Limb (tissue), 2 donors: ENCODE measurements at regions not wholly inside any gene's neighbourhood (a gene's known extent, or its start where the extent isn't known, plus 50 kb on each side); places are given as distances from the start of the nearest gene placed in this dataset.

Experiments used
- DNase-seq, 2 donors: peaks; one replicate each; pipeline ENCODE4 v3.0.0-alpha.2; 2016; ENCODE audit errors: extremely low spot score in 2 of 2

GRCh38 chr5:105945203-105945972 is 1725.3 kb downstream of the EFNA5 start:
- DNase-seq = no peak

GRCh38 chr5:105940181-105940580 is 1730.6 kb downstream of the EFNA5 start:
- no peak for DNase-seq

GRCh38 chr5:105934171-105934570 is 1736.6 kb downstream of the EFNA5 start:
- DNase-seq = no peak

GRCh38 chr5:105931881-105932421 is 1738.8 kb downstream of the EFNA5 start:
- DNase-seq = peak in 1 of 2 donors; percentile 49

GRCh38 chr5:105929858-105930257 is 1740.9 kb downstream of the EFNA5 start:
- no peak for DNase-seq

- DNase-seq = no peak
Measured at GRCh38 chr5:105924366-105924765, 1746.4 kb downstream of the EFNA5 start.

- no peak for DNase-seq
Measured at GRCh38 chr5:105922574-105922973, 1748.2 kb downstream of the EFNA5 start.

- no peak for DNase-seq
Measured at GRCh38 chr5:105922080-105922479, 1748.7 kb downstream of the EFNA5 start.

GRCh38 chr5:105917189-105917588 is 1753.5 kb downstream of the EFNA5 start:
- DNase-seq = no peak

- DNase-seq = no peak
Measured at GRCh38 chr5:105907016-105907415, 1763.7 kb downstream of the EFNA5 start.

GRCh38 chr5:105905392-105905791 is 1765.3 kb downstream of the EFNA5 start:
- DNase-seq = no peak

GRCh38 chr5:105903069-105903468 is 1767.7 kb downstream of the EFNA5 start:
- peak in 1 of 2 donors; percentile 15 for DNase-seq

- DNase-seq = no peak
Measured at GRCh38 chr5:105899726-105900125, 1771.0 kb downstream of the EFNA5 start.

GRCh38 chr5:105898183-105898582 is 1772.6 kb downstream of the EFNA5 start:
- DNase-seq = no peak

GRCh38 chr5:105885266-105885665 is 1785.5 kb downstream of the EFNA5 start:
- DNase-seq = no peak

GRCh38 chr5:105882956-105883481 is 1787.7 kb downstream of the EFNA5 start:
- no peak for DNase-seq

GRCh38 chr5:105878402-105878801 is 1792.3 kb downstream of the EFNA5 start:
- DNase-seq = no peak

- no peak for DNase-seq
Measured at GRCh38 chr5:105877592-105877991, 1793.1 kb downstream of the EFNA5 start.

- no peak for DNase-seq
Measured at GRCh38 chr5:105874316-105874715, 1796.4 kb downstream of the EFNA5 start.

GRCh38 chr5:105872569-105873270 is 1798.0 kb downstream of the EFNA5 start:
- no peak for DNase-seq

- no peak for DNase-seq
Measured at GRCh38 chr5:105868038-105868780, 1802.5 kb downstream of the EFNA5 start.

- no peak for DNase-seq
Measured at GRCh38 chr5:105865834-105866233, 1804.9 kb downstream of the EFNA5 start.
